GM18505 (cell line): ENCODE measurements at regions not wholly inside any gene's neighbourhood (a gene's known extent, or its start where the extent isn't known, plus 50 kb on each side); places are given as distances from the start of the nearest gene placed in this dataset.

Source experiments
- ATAC-seq: cut with Tn5 transposase; IDR thresholded peaks from one replicate; pipeline ENCODE4 v1.9.1; 2021; ENCODE audit not compliant: unreplicated experiment
- POLR2A ChIP-seq: IDR thresholded peaks from 4 replicates; pipeline ENCODE4 v1.6.1; 2011; ENCODE audit warnings: borderline replicate concordance; ENCODE audit not compliant: insufficient read depth, insufficient read length; ENCODE audit errors: extremely low read depth

- ATAC-seq = no peak
- TF ChIP-seq POLR2A = no peak
Observed at GRCh38 chr2:150985741-150986140, 275.9 kb downstream of the RBM43 start.

GRCh38 chr2:150983314-150983897, 278.3 kb downstream of the RBM43 start:
- no peak for TF ChIP-seq POLR2A
- ATAC-seq = no peak

GRCh38 chr2:150981826-150982225, 279.8 kb downstream of the RBM43 start:
- ATAC-seq = no peak
- TF ChIP-seq POLR2A = no peak

- no peak for ATAC-seq
- no peak for TF ChIP-seq POLR2A
Observed at GRCh38 chr2:150978053-150978452, 283.6 kb downstream of the RBM43 start.

- ATAC-seq = no peak
- no peak for TF ChIP-seq POLR2A
Observed at GRCh38 chr2:150977296-150977695, 284.4 kb downstream of the RBM43 start.

- ATAC-seq = no peak
- TF ChIP-seq POLR2A = no peak
Observed at GRCh38 chr2:150976604-150977003, 285.1 kb downstream of the RBM43 start.

GRCh38 chr2:150974864-150975263, 286.8 kb downstream of the RBM43 start:
- no peak for TF ChIP-seq POLR2A
- no peak for ATAC-seq

- no peak for TF ChIP-seq POLR2A
- ATAC-seq = no peak
Observed at GRCh38 chr2:150974234-150974633, 287.4 kb downstream of the RBM43 start.

GRCh38 chr2:150971910-150972309, 289.8 kb downstream of the RBM43 start:
- no peak for TF ChIP-seq POLR2A
- no peak for ATAC-seq

GRCh38 chr2:150963336-150963735, 298.3 kb downstream of the RBM43 start:
- TF ChIP-seq POLR2A = no peak
- ATAC-seq = no peak

- ATAC-seq = no peak
- TF ChIP-seq POLR2A = no peak
Observed at GRCh38 chr2:150955231-150955630, 306.4 kb downstream of the RBM43 start.

- no peak for TF ChIP-seq POLR2A
- no peak for ATAC-seq
Observed at GRCh38 chr2:150946831-150947230, 314.8 kb downstream of the RBM43 start.

GRCh38 chr2:150944315-150944714, 317.3 kb downstream of the RBM43 start:
- ATAC-seq = peak; percentile 52

GRCh38 chr2:150939087-150939486, 322.6 kb downstream of the RBM43 start:
- no peak for ATAC-seq

More at GRCh38 chr2:150944315-150944714, 317.3 kb downstream of the RBM43 start:
- no peak for TF ChIP-seq POLR2A

GRCh38 chr2:150938527-150938926, 323.1 kb downstream of the RBM43 start:
- TF ChIP-seq POLR2A = no peak
- no peak for ATAC-seq

More at GRCh38 chr2:150939087-150939486, 322.6 kb downstream of the RBM43 start:
- TF ChIP-seq POLR2A = no peak
